ENCODE measurements at regions not wholly inside any gene's neighbourhood (a gene's known extent, or its start where the extent isn't known, plus 50 kb on each side); places are given as distances from the start of the nearest gene placed in this dataset.

- Histone ChIP-seq H2AFZ (ENCODE audit: low read depth, low read length, poor library complexity, severe bottlenecking) (no peak overlapping the region), H3K9me3 (ENCODE audit: control insufficient read depth in 1 of 2, insufficient read depth in 1 of 2, low read depth in 1 of 2, low read length in 2 of 2) (no peaks in the 10 kb centered on the region), H4K20me1 (ENCODE audit: insufficient read depth) (no peaks in the 10 kb centered on the region; the same call in 1 of the 2 replicates), H3K79me2 (ENCODE audit: insufficient read depth, low read length) (no peaks in the 10 kb centered on the region), H3K9me2 (ENCODE audit: insufficient read depth) (no peaks in the 10 kb centered on the region), H3K36me3 (ENCODE audit: control insufficient read depth in 1 of 2, insufficient read depth in 2 of 2, low read length in 2 of 2) (no peaks in the 10 kb centered on the region), H3K27me3 (ENCODE audit: insufficient read depth, low read length) (no peaks in the 10 kb centered on the region), H3K4me2 (ENCODE audit: low read length) (no peak overlapping the region), H3K27ac (ENCODE audit: low read depth, low read length) (no peak overlapping the region), H3K9ac (ENCODE audit: low read length) (no peak overlapping the region), H3K4me1 (ENCODE audit: control insufficient read depth in 1 of 2, insufficient read depth in 2 of 2, low read length in 2 of 2) (no peaks in the 10 kb centered on the region), H3K4me3 (replicated peaks in 1 of 2; ENCODE audit: low read depth in 1 of 2, low read length in 2 of 2) (no peak overlapping the region)
- ChIA-PET POLR2A (no interaction called here), CTCF (no interaction called here), RAD21 (ENCODE audit: low non-redundant PET in 1 of 2, low total read pairs in 2 of 2, uncharacterized antibody in 2 of 2, unreplicated experiment in 2 of 2) (no interaction called here)
- no TSS peak for BruUV-seq (replicated peaks)
- intact Hi-C loops (cut with micrococcal nuclease): no loop called here
- ATAC-seq (no peak), DNase-seq (ENCODE audit: low read depth, low spot score) (no peak)
- TF ChIP-seq CBX3 (IDR thresholded peaks at IDR 0.05; ENCODE audit: low read depth) (no peak), REST (IDR thresholded peaks at IDR 0.05; ENCODE audit: low read depth) (no peak), ELF1 (IDR thresholded peaks at IDR 0.05; ENCODE audit: borderline replicate concordance, low read depth) (no peak), EZH2 (IDR thresholded peaks at IDR 0.05) (no peak), CEBPB (IDR thresholded peaks at IDR 0.05; ENCODE audit: low read depth) (no peak), ZBTB33 (IDR thresholded peaks at IDR 0.05; ENCODE audit: extremely low read depth, insufficient replicate concordance, low read length) (no peak), FOSL1 (IDR thresholded peaks at IDR 0.05; ENCODE audit: low read depth) (no peak), JUND (IDR thresholded peaks at IDR 0.05) (no peak), TCF7L2 (IDR thresholded peaks at IDR 0.05; ENCODE audit: borderline replicate concordance, extremely low read depth, insufficient read depth, insufficient read length) (no peak)
Measured at GRCh38 chr1:166221316-166221715, 54.5 kb upstream of the FAM78B start.
